ENCODE measurements at regions not wholly inside any gene's neighbourhood (a gene's known extent, or its start where the extent isn't known, plus 50 kb on each side); places are given as distances from the start of the nearest gene placed in this dataset.

GRCh38 chr10:33800545-33800944, 466.1 kb upstream of the NRP1 start:
- Histone ChIP-seq H3K27ac (ENCODE audit: insufficient read depth, low read length, poor library complexity, severe bottlenecking) (no peak overlapping the region), H3K27me3 (ENCODE audit: control insufficient read depth, insufficient read depth, low read length) (no peaks in the 10 kb centered on the region), H3K4me1 (ENCODE audit: control insufficient read depth, insufficient read depth, low read length, poor library complexity, severe bottlenecking) (no peaks in the 10 kb centered on the region), H3K9me3 (ENCODE audit: control insufficient read depth in 2 of 2, low read length in 2 of 2) (no peaks in the 10 kb centered on the region), H3K4me3 (ENCODE audit: low read depth, low read length) (no peak overlapping the region), H3K36me3 (ENCODE audit: control insufficient read depth, insufficient read depth, low read length) (no peaks in the 10 kb centered on the region)
- Mint-ChIP-seq H3K4me1 (no peaks in the 10 kb centered on the region), H3K4me3 (no peak overlapping the region), H3K27me3 (peaks cover 9% of the 10 kb centered on the region), H3K36me3 (no peaks in the 10 kb centered on the region), H3K27ac (no peak overlapping the region), H3K9me3 (peaks cover 0 to 6% (median 0%) of the 10 kb centered on the region in 7 donors)
- ATAC-seq (ENCODE audit: low read depth in 2 of 2), result no peak
- no peak for DNase-seq

GRCh38 chr10:33799944-33800323, 465.5 kb upstream of the NRP1 start:
- no peak for ATAC-seq (ENCODE audit: low read depth in 2 of 2)
- no peaks in the 10 kb centered on the region for H3K4me1 Mint-ChIP-seq

GRCh38 chr10:33799281-33799943, 464.9 kb upstream of the NRP1 start:
- no peak overlapping the region for H3K27ac Mint-ChIP-seq
- Histone ChIP-seq H3K36me3 (ENCODE audit: control insufficient read depth, insufficient read depth, low read length) (no peaks in the 10 kb centered on the region), H3K9me3 (ENCODE audit: control insufficient read depth in 2 of 2, low read length in 2 of 2) (no peaks in the 10 kb centered on the region), H3K4me3 (ENCODE audit: low read depth, low read length) (no peak overlapping the region), H3K27me3 (ENCODE audit: control insufficient read depth, insufficient read depth, low read length) (no peaks in the 10 kb centered on the region), H3K4me1 (ENCODE audit: control insufficient read depth, insufficient read depth, low read length, poor library complexity, severe bottlenecking) (no peaks in the 10 kb centered on the region), H3K27ac (ENCODE audit: insufficient read depth, low read length, poor library complexity, severe bottlenecking) (no peak overlapping the region)
- peaks cover 9% of the 10 kb centered on the region for H3K27me3 Mint-ChIP-seq
- peaks cover 0 to 6% (median 0%) of the 10 kb centered on the region in 7 donors for H3K9me3 Mint-ChIP-seq
- H3K4me1 Mint-ChIP-seq, result no peaks in the 10 kb centered on the region
- no peak overlapping the region for H3K4me3 Mint-ChIP-seq
- H3K36me3 Mint-ChIP-seq, result no peaks in the 10 kb centered on the region
- no peak for DNase-seq
- ATAC-seq (ENCODE audit: low read depth in 2 of 2), result no peak

More at GRCh38 chr10:33799944-33800323, 465.5 kb upstream of the NRP1 start:
- Mint-ChIP-seq H3K9me3 (peaks cover 0 to 6% (median 0%) of the 10 kb centered on the region in 7 donors), H3K4me3 (no peak overlapping the region), H3K27ac (no peak overlapping the region), H3K27me3 (peaks cover 9% of the 10 kb centered on the region), H3K36me3 (no peaks in the 10 kb centered on the region)
- Histone ChIP-seq H3K27ac (ENCODE audit: insufficient read depth, low read length, poor library complexity, severe bottlenecking) (no peak overlapping the region), H3K4me3 (ENCODE audit: low read depth, low read length) (no peak overlapping the region), H3K4me1 (ENCODE audit: control insufficient read depth, insufficient read depth, low read length, poor library complexity, severe bottlenecking) (no peaks in the 10 kb centered on the region), H3K27me3 (ENCODE audit: control insufficient read depth, insufficient read depth, low read length) (no peaks in the 10 kb centered on the region), H3K9me3 (ENCODE audit: control insufficient read depth in 2 of 2, low read length in 2 of 2) (no peaks in the 10 kb centered on the region), H3K36me3 (ENCODE audit: control insufficient read depth, insufficient read depth, low read length) (no peaks in the 10 kb centered on the region)
- DNase-seq, result no peak

GRCh38 chr10:33798754-33799153, 464.3 kb upstream of the NRP1 start:
- Mint-ChIP-seq H3K27ac (no peak overlapping the region), H3K9me3 (peaks cover 0 to 6% (median 0%) of the 10 kb centered on the region in 7 donors), H3K36me3 (no peaks in the 10 kb centered on the region), H3K4me3 (no peak overlapping the region), H3K4me1 (no peaks in the 10 kb centered on the region), H3K27me3 (peaks cover 7% of the 10 kb centered on the region)
- DNase-seq (no peak), ATAC-seq (ENCODE audit: low read depth in 2 of 2) (no peak)
- Histone ChIP-seq H3K4me3 (ENCODE audit: low read depth, low read length) (no peak overlapping the region), H3K27me3 (ENCODE audit: control insufficient read depth, insufficient read depth, low read length) (no peaks in the 10 kb centered on the region), H3K27ac (ENCODE audit: insufficient read depth, low read length, poor library complexity, severe bottlenecking) (no peak overlapping the region), H3K9me3 (ENCODE audit: control insufficient read depth in 2 of 2, low read length in 2 of 2) (no peaks in the 10 kb centered on the region), H3K4me1 (ENCODE audit: control insufficient read depth, insufficient read depth, low read length, poor library complexity, severe bottlenecking) (no peaks in the 10 kb centered on the region), H3K36me3 (ENCODE audit: control insufficient read depth, insufficient read depth, low read length) (no peaks in the 10 kb centered on the region)

GRCh38 chr10:33796680-33797079, 462.2 kb upstream of the NRP1 start:
- Mint-ChIP-seq H3K4me3 (no peak overlapping the region), H3K9me3 (peaks cover 0 to 6% (median 0%) of the 10 kb centered on the region in 7 donors), H3K27ac (no peak overlapping the region), H3K4me1 (no peaks in the 10 kb centered on the region), H3K27me3 (peaks cover 5% of the 10 kb centered on the region), H3K36me3 (no peaks in the 10 kb centered on the region)
- Histone ChIP-seq H3K27ac (ENCODE audit: insufficient read depth, low read length, poor library complexity, severe bottlenecking) (no peak overlapping the region), H3K36me3 (ENCODE audit: control insufficient read depth, insufficient read depth, low read length) (no peaks in the 10 kb centered on the region), H3K9me3 (ENCODE audit: control insufficient read depth in 2 of 2, low read length in 2 of 2) (no peaks in the 10 kb centered on the region), H3K4me3 (ENCODE audit: low read depth, low read length) (no peak overlapping the region), H3K27me3 (ENCODE audit: control insufficient read depth, insufficient read depth, low read length) (no peaks in the 10 kb centered on the region), H3K4me1 (ENCODE audit: control insufficient read depth, insufficient read depth, low read length, poor library complexity, severe bottlenecking) (no peaks in the 10 kb centered on the region)
- ATAC-seq (ENCODE audit: low read depth in 2 of 2), result no peak
- DNase-seq, result no peak

- Histone ChIP-seq H3K4me1 (ENCODE audit: control insufficient read depth, insufficient read depth, low read length, poor library complexity, severe bottlenecking) (no peaks in the 10 kb centered on the region), H3K9me3 (ENCODE audit: control insufficient read depth in 2 of 2, low read length in 2 of 2) (no peaks in the 10 kb centered on the region), H3K36me3 (ENCODE audit: control insufficient read depth, insufficient read depth, low read length) (no peaks in the 10 kb centered on the region), H3K27me3 (ENCODE audit: control insufficient read depth, insufficient read depth, low read length) (no peaks in the 10 kb centered on the region), H3K27ac (ENCODE audit: insufficient read depth, low read length, poor library complexity, severe bottlenecking) (no peak overlapping the region), H3K4me3 (ENCODE audit: low read depth, low read length) (no peak overlapping the region)
- Mint-ChIP-seq H3K36me3 (no peaks in the 10 kb centered on the region), H3K4me1 (no peaks in the 10 kb centered on the region), H3K9me3 (peaks cover 0 to 6% (median 0%) of the 10 kb centered on the region in 7 donors), H3K27ac (no peak overlapping the region), H3K4me3 (no peak overlapping the region), H3K27me3 (peaks cover 5% of the 10 kb centered on the region)
- no peak for DNase-seq
- no peak for ATAC-seq (ENCODE audit: low read depth in 2 of 2)
These were observed 461.1 kb upstream of the NRP1 start for GRCh38 chr10:33795529-33795928.

- H3K36me3 ChIP-seq (ENCODE audit: control insufficient read depth, insufficient read depth, low read length), result no peaks in the 10 kb centered on the region
- Mint-ChIP-seq H3K27me3 (peaks cover 5% of the 10 kb centered on the region), H3K9me3 (peaks cover 0 to 3% (median 0%) of the 10 kb centered on the region in 7 donors), H3K4me1 (no peaks in the 10 kb centered on the region), H3K27ac (no peak overlapping the region), H3K4me3 (no peak overlapping the region), H3K36me3 (no peaks in the 10 kb centered on the region)
- no peak for DNase-seq
- H3K27ac ChIP-seq (ENCODE audit: insufficient read depth, low read length, poor library complexity, severe bottlenecking), result no peak overlapping the region
- no peaks in the 10 kb centered on the region for H3K9me3 ChIP-seq (ENCODE audit: control insufficient read depth in 2 of 2, low read length in 2 of 2)
- H3K4me1 ChIP-seq (ENCODE audit: control insufficient read depth, insufficient read depth, low read length, poor library complexity, severe bottlenecking), result no peaks in the 10 kb centered on the region
- H3K4me3 ChIP-seq (ENCODE audit: low read depth, low read length), result no peak overlapping the region
- no peaks in the 10 kb centered on the region for H3K27me3 ChIP-seq (ENCODE audit: control insufficient read depth, insufficient read depth, low read length)
- ATAC-seq (ENCODE audit: low read depth in 2 of 2), result no peak
These were observed 460.0 kb upstream of the NRP1 start for GRCh38 chr10:33794460-33794859.

GRCh38 chr10:33793793-33794192, 459.3 kb upstream of the NRP1 start:
- ATAC-seq (ENCODE audit: low read depth in 2 of 2) (no peak), DNase-seq (no peak)
- no peak overlapping the region for H3K4me3 Mint-ChIP-seq
- no peak overlapping the region for H3K4me3 ChIP-seq (ENCODE audit: low read depth, low read length)
- peaks cover 5% of the 10 kb centered on the region for H3K27me3 Mint-ChIP-seq
- H3K4me1 ChIP-seq (ENCODE audit: control insufficient read depth, insufficient read depth, low read length, poor library complexity, severe bottlenecking), result no peaks in the 10 kb centered on the region
- H3K27me3 ChIP-seq (ENCODE audit: control insufficient read depth, insufficient read depth, low read length), result no peaks in the 10 kb centered on the region
- H3K27ac ChIP-seq (ENCODE audit: insufficient read depth, low read length, poor library complexity, severe bottlenecking), result no peak overlapping the region
- H3K36me3 Mint-ChIP-seq, result no peaks in the 10 kb centered on the region
- H3K9me3 Mint-ChIP-seq, result peaks cover 0 to 2% (median 0%) of the 10 kb centered on the region in 7 donors
- H3K9me3 ChIP-seq (ENCODE audit: control insufficient read depth in 2 of 2, low read length in 2 of 2), result no peaks in the 10 kb centered on the region
- no peak overlapping the region for H3K27ac Mint-ChIP-seq
- no peaks in the 10 kb centered on the region for H3K4me1 Mint-ChIP-seq
- H3K36me3 ChIP-seq (ENCODE audit: control insufficient read depth, insufficient read depth, low read length), result no peaks in the 10 kb centered on the region

All from CD4-positive, CD25-positive, alpha-beta regulatory T cell (primary cell).